Vagina (tissue), 2 donors: ENCODE measurements at regions not wholly inside any gene's neighbourhood (a gene's known extent, or its start where the extent isn't known, plus 50 kb on each side); places are given as distances from the start of the nearest gene placed in this dataset.
A peak's percentile ranks its signal among the peaks of the same experiment; 100 is the strongest.

Experiments
- DNase-seq, 2 donors: peaks; one replicate each; pipeline ENCODE4 v3.0.0-alpha.2; 2017; ENCODE audit errors: extremely low spot score in 2 of 2
- H3K27ac ChIP-seq: fragments of 200-600 bp; sonication (generic); one replicate; pipeline ENCODE4 v1.5.1; 2019
- H3K27me3 ChIP-seq: fragments of 200-600 bp; sonication (generic); one replicate; pipeline ENCODE4 v1.5.1; 2019
- H3K36me3 ChIP-seq, 2 donors: fragments of 200-600 bp; sonication (generic); one replicate each; pipeline ENCODE4 v1.5.1; 2017 to 2019
- H3K4me1 ChIP-seq: fragments of 200-600 bp; sonication (generic); one replicate; pipeline ENCODE4 v1.5.1; 2019
- H3K4me3 ChIP-seq, 2 donors: fragments of 200-600 bp; sonication (generic); 1 replicate in 1 of 2; 2 replicates in 1 of 2; pipeline ENCODE4 v1.5.1; 2016 to 2019
- H3K9me3 ChIP-seq: fragments of 200-600 bp; sonication (generic); one replicate; pipeline ENCODE4 v1.5.1; 2019
- CTCF ChIP-seq, 3 experiments: fragments of 450-650 bp in 2 of 3; fragments of 200-600 bp in 1 of 3; sonication (generic) in 1 of 3; IDR thresholded peaks; one replicate each; pipeline ENCODE4 v1.5.1; 2017 to 2019; ENCODE audit warnings: antibody characterized with exemption in 3 of 3, mild to moderate bottlenecking in 2 of 3, moderate library complexity in 2 of 3
- POLR2A ChIP-seq, 2 donors: fragments of 450-650 bp; IDR thresholded peaks; one replicate each; pipeline ENCODE4 v1.6.1; 2017; ENCODE audit warnings: antibody characterized with exemption in 2 of 2, mild to moderate bottlenecking in 2 of 2, moderate library complexity in 2 of 2
- POLR2AphosphoS5 ChIP-seq, 2 donors: sonication (generic); formaldehyde crosslinking; IDR thresholded peaks; one replicate each; pipeline ENCODE4 v1.9.0; 2017; ENCODE audit warnings: antibody characterized with exemption in 2 of 2, mild to moderate bottlenecking in 2 of 2, low read depth in 1 of 2; ENCODE audit not compliant: insufficient read depth in 1 of 2
- intact Hi-C: fragments of 100-400 bp; cut with DNase I; formaldehyde crosslinking; loops from one replicate; pipeline ENCODE4 v1.15.1; 2023

DNA sequence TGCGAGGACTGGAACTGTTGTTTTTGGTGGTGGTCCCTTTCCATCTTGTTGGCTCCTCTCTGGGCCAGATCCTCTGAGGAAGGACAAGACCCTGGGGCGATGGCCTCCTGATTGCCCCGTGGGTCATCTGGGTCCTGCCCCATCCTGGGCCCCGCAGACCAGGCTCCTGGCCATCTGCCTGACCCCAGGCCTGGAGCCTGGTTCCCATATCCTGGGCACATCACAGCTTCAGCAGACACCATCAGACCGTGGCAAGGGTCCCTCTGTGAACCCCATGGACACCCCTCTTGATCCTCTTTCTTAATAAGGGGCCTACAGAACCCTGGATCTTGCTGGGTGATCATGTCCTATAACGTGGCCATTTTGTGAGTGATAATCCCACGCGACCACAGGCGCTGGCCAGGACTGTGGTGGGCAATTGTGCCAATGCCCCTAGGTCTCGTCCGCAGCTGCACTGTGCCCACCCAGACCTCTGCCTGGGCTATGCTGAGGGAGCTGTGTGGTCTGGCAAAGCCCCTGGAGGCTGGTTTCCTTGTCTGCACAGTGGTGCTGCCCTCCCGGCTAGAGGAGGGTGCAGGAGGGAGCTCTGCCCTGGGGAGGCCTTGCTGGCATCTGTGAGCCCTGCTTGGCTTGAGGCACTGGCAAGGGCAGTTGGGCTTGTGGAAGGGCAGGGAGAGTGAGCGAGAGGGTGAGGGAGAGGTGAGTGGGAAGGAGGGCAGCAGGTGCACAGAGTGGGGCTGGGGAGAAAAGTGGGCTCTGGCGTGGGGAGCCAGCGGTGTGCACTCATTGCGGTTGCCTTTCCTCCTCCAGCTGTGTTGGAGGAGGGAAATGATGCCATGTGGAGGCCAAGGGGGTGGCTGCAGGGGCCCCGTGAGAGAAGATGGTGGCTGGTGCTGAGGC, 53.1 kb upstream of the PRR23E start:
- no peaks in the 10 kb centered on the region for H3K27me3 ChIP-seq
- no peak overlapping the region for H3K27ac ChIP-seq
- TF ChIP-seq POLR2AphosphoS5 (IDR thresholded peaks at IDR 0.05; ENCODE audit: insufficient read depth in 1 of 2, low read depth in 1 of 2) (no peak), POLR2A (IDR thresholded peaks at IDR 0.05) (no peak), CTCF (IDR thresholded peaks at IDR 0.05) (no peak)
- DNase-seq: no peak
- H3K4me1 ChIP-seq: peaks cover 23% of the 10 kb centered on the region
- intact Hi-C loops: no loop called here
- no peak overlapping the region for H3K4me3 ChIP-seq
- no peaks in the 10 kb centered on the region for H3K36me3 ChIP-seq
- no peaks in the 10 kb centered on the region for H3K9me3 ChIP-seq

GRCh38 chr3:127140501-127141460, 52.1 kb upstream of the PRR23E start:
- no peaks in the 10 kb centered on the region for H3K36me3 ChIP-seq
- H3K27ac ChIP-seq: no peak overlapping the region
- TF ChIP-seq POLR2A (IDR thresholded peaks at IDR 0.05): no peak
- TF ChIP-seq POLR2AphosphoS5 (IDR thresholded peaks at IDR 0.05; ENCODE audit: insufficient read depth in 1 of 2, low read depth in 1 of 2): no peak
- no peak for TF ChIP-seq CTCF (IDR thresholded peaks at IDR 0.05)
- no peaks in the 10 kb centered on the region for H3K9me3 ChIP-seq
- intact Hi-C loops: no loop called here
- H3K4me3 ChIP-seq: no peak overlapping the region
- H3K27me3 ChIP-seq: no peaks in the 10 kb centered on the region
- peaks cover 13% of the 10 kb centered on the region for H3K4me1 ChIP-seq
- no peak for DNase-seq

GRCh38 chr3:127141921-127142730, 50.8 kb upstream of the PRR23E start:
- Histone ChIP-seq H3K9me3 (no peaks in the 10 kb centered on the region), H3K36me3 (no peaks in the 10 kb centered on the region), H3K4me1 (peaks cover 5% of the 10 kb centered on the region), H3K27me3 (no peaks in the 10 kb centered on the region), H3K4me3 (no peak overlapping the region), H3K27ac (no peak overlapping the region)
- DNase-seq: no peak
- TF ChIP-seq POLR2AphosphoS5 (IDR thresholded peaks at IDR 0.05; ENCODE audit: insufficient read depth in 1 of 2, low read depth in 1 of 2) (peak in 1 of 2 donors; percentile 26), CTCF (IDR thresholded peaks at IDR 0.05) (no peak)
- intact Hi-C loops: no loop called here
